ENCODE measurements at regions not wholly inside any gene's neighbourhood (a gene's known extent, or its start where the extent isn't known, plus 50 kb on each side); places are given as distances from the start of the nearest gene placed in this dataset.

DNA sequence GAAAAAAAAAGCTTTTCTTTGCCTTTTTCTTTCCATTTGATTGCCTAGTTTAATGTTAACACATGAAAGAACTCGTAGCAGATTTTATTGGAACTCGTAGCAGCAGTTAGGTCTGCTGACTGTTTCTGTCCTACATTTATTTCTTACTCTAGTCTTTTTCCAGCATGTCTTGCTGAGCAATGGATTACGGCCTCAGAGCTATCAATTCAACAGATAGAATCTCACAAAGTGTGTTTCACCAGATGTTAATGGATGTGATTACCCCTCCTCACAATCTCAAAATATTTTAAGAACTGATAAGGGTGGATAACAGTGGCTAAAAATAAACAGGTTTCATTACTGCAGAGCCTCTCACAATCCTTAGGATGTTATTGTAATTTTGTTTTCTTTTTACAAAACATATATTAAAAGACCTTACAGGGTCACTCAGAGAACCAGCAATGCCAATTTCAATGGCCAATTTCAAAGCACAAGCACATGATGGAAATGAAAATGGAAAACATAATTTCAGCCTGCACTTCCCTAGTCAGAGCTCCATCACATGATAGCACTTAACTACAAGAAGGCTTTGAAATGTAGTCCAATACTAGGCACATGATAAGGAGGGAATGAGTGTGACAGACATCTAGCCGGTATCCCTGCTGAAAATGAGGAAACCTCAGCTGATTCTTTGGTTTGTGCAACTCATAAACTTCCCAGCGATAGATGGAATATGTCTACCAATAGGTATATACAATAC, 838.1 kb upstream of the SEMA6D start:
- Mint-ChIP-seq H3K36me3 (ENCODE audit: low read depth, unreplicated experiment) (no peaks in the 10 kb centered on the region), H3K4me3 (ENCODE audit: unreplicated experiment) (no peak overlapping the region), H3K4me1 (ENCODE audit: unreplicated experiment) (no peaks in the 10 kb centered on the region)

DNA sequence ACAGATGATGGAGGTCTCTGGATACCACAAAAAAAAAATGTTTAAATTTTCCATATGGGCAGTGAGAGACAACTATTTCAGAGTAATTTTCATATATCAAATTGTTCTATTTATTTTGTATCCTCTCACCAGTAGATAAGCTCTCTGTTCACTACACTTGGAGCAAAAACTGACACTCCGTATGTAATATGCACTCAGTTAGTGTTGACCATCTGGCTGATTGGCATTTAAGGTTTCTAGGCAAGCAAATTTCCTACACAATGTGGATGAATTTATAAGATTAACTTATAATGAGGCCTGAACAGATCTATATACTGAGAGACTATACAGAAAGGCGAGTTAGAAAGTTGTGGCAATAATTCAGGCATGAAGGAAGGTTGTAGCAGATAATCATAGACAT, 836.5 kb upstream of the SEMA6D start:
- no peak for TF ChIP-seq CTCF (IDR thresholded peaks at IDR 0.05; ENCODE audit: unreplicated experiment)
- no peak for DNase-seq (ENCODE audit: low spot score)
- H3K9me3 Mint-ChIP-seq (ENCODE audit: unreplicated experiment), result peaks cover 8% of the 10 kb centered on the region
- H3K4me3 Mint-ChIP-seq (ENCODE audit: unreplicated experiment), result no peak overlapping the region
- H3K27me3 Mint-ChIP-seq (ENCODE audit: unreplicated experiment), result no peaks in the 10 kb centered on the region
- H3K36me3 Mint-ChIP-seq (ENCODE audit: low read depth, unreplicated experiment), result no peaks in the 10 kb centered on the region
- no peaks in the 10 kb centered on the region for H3K4me1 Mint-ChIP-seq (ENCODE audit: unreplicated experiment)
- no peak overlapping the region for H3K27ac Mint-ChIP-seq (ENCODE audit: unreplicated experiment)

More for the DNA sequence above, 838.1 kb upstream of the SEMA6D start:
- H3K27ac Mint-ChIP-seq (ENCODE audit: unreplicated experiment), result no peak overlapping the region
- TF ChIP-seq CTCF (IDR thresholded peaks at IDR 0.05; ENCODE audit: unreplicated experiment), result no peak
- H3K9me3 Mint-ChIP-seq (ENCODE audit: unreplicated experiment), result peaks cover 6% of the 10 kb centered on the region
- DNase-seq (ENCODE audit: low spot score), result no peak
- H3K27me3 Mint-ChIP-seq (ENCODE audit: unreplicated experiment), result no peaks in the 10 kb centered on the region

DNA sequence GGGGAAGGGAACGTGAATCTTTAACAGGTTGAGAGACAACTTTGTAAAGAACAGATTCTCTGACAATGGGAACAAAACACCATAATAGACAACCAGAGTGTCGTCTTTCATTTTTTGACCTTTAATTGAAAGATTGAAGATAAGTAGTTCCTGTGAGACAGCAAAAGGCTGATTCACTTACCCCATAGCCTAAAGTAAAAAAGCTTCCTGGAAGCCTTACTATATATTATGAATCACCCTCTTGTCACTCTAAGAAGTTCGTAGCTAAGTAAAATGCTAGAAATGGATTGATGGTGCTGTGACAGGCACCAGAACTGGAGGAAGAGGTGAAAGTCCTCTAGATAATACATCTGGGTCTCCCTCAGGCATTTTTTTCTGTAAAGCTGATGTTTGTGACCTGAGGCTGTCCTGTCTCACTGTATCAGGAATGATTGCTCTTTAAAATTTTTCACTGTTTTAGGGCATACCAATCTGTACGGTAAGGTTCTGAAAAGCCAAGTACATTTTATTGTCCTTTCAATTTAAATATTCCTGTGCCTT, 824.6 kb upstream of the SEMA6D start:
- Mint-ChIP-seq H3K36me3 (ENCODE audit: low read depth, unreplicated experiment) (peaks cover 3% of the 10 kb centered on the region), H3K9me3 (ENCODE audit: unreplicated experiment) (peaks cover 16% of the 10 kb centered on the region), H3K4me3 (ENCODE audit: unreplicated experiment) (no peak overlapping the region), H3K4me1 (ENCODE audit: unreplicated experiment) (no peaks in the 10 kb centered on the region), H3K27me3 (ENCODE audit: unreplicated experiment) (peaks cover 2% of the 10 kb centered on the region), H3K27ac (ENCODE audit: unreplicated experiment) (no peak overlapping the region)
- DNase-seq (ENCODE audit: low spot score), result no peak
- no peak for TF ChIP-seq CTCF (IDR thresholded peaks at IDR 0.05; ENCODE audit: unreplicated experiment)

GRCh38 chr15:46894644-46895043, 822.7 kb upstream of the SEMA6D start:
- no peak for DNase-seq (ENCODE audit: low spot score)
- Mint-ChIP-seq H3K27me3 (ENCODE audit: unreplicated experiment) (peaks cover 2% of the 10 kb centered on the region), H3K9me3 (ENCODE audit: unreplicated experiment) (peaks cover 16% of the 10 kb centered on the region), H3K4me1 (ENCODE audit: unreplicated experiment) (no peaks in the 10 kb centered on the region), H3K36me3 (ENCODE audit: low read depth, unreplicated experiment) (peaks cover 3% of the 10 kb centered on the region), H3K4me3 (ENCODE audit: unreplicated experiment) (no peak overlapping the region), H3K27ac (ENCODE audit: unreplicated experiment) (no peak overlapping the region)
- TF ChIP-seq CTCF (IDR thresholded peaks at IDR 0.05; ENCODE audit: unreplicated experiment), result no peak

DNA sequence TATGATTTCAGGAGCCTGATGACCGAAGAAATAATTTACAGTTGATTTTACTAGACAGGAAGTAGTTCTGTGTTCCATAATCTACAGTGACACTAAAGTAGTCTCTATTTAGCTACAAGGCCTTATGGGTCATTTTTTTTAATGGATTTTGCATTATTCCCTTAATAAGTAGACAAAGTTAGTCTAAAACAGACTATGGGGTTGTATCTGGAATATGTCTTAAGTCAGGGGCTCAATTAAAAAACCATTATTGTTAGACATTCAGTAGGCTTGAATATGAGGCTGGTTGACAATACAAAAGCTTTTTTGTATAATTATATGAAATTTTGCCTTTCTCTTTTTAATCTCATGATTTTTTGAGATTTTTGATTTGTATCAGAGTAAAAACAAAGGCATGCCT, 820.0 kb upstream of the SEMA6D start:
- H3K4me1 Mint-ChIP-seq (ENCODE audit: unreplicated experiment), result no peaks in the 10 kb centered on the region
- no peak for DNase-seq (ENCODE audit: low spot score)
- no peak overlapping the region for H3K27ac Mint-ChIP-seq (ENCODE audit: unreplicated experiment)
- TF ChIP-seq CTCF (IDR thresholded peaks at IDR 0.05; ENCODE audit: unreplicated experiment), result no peak
- H3K27me3 Mint-ChIP-seq (ENCODE audit: unreplicated experiment), result peaks cover 2% of the 10 kb centered on the region
- peaks cover 22% of the 10 kb centered on the region for H3K9me3 Mint-ChIP-seq (ENCODE audit: unreplicated experiment)
- no peak overlapping the region for H3K4me3 Mint-ChIP-seq (ENCODE audit: unreplicated experiment)
- peaks cover 3% of the 10 kb centered on the region for H3K36me3 Mint-ChIP-seq (ENCODE audit: low read depth, unreplicated experiment)

Data from endothelial cell (in vitro differentiated cells).